GM19468 (cell line): ENCODE measurements at regions not wholly inside any gene's neighbourhood (a gene's known extent, or its start where the extent isn't known, plus 50 kb on each side); places are given as distances from the start of the nearest gene placed in this dataset.

Experiments used
- ATAC-seq: cut with Tn5 transposase; IDR thresholded peaks from one replicate; pipeline ENCODE4 v1.9.1; 2021; ENCODE audit warnings: mild to moderate bottlenecking, moderate library complexity, moderate number of reproducible peaks; ENCODE audit not compliant: unreplicated experiment; ENCODE audit errors: extremely low read depth

DNA sequence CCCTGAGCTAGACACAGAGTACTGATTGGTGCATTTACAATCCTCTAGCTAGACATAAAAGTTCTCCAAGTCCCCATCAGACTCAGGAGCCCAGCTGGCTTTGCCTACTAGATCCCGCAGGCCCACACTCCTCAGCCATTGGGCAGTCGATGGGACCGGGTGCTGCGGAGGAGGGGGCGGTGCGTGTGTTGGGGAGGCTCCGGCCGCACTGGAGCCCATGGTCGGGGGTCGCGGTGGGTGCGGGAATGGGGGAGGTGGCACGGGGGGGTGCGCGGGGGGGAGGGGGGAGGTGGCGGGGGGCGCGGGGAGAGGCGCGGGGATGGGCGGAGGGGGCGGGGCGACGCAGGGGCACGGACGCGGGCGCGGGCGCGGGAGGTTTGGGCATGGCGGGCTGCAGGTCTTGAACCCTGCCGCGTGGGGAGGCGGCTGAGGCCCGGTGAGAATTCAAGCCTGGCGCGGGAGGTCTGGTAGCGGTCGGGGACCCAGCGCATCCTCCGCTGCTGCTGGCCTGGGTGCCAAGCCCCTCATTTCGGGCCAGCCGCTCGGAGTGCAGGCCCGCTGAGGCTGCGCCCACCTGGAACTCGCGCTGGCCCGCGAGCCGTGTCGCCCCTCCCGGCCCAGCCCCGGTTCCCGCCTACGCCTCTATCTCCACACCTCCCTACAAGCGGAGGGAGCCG lies 674.1 kb downstream of the SLITRK5 start:
- ATAC-seq: no peak

DNA sequence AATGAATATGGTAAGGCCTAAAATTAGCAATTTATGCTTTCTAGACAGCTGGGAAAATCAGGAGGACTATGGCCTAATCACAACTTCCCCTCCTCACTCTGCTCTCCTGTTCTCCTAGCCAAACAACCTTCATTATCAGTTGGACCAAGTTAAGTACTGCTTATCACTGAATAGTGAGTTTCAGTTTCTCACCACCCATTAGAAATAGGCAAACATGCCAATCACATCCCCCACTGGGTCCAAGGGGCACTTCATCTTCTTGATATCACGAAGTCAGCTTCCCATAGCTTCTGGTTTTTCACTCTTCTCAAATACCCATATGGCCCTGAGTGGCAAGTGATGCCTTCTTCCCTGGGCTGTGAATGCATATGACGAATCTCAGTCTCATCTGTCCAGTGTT lies 689.6 kb downstream of the SLITRK5 start:
- ATAC-seq: no peak

DNA sequence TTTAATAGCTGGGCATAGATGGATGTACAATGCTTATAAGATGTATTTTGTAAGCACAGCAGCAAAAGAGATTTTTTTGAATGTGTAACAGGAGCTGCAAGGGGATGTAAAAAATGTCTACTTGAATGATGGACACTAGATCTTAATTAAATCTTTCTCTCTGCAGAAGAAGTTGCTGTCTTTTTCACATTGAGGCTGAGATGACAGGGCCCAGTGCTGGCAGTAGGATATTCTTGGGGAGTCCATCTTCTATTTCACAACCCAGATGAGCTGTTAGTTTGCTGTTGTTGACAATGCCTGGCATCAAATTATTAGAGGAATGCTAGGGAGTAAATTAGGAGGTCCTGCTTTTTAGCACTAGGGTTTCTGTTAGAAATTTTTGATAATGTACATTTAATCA lies 698.7 kb downstream of the SLITRK5 start:
- no peak for ATAC-seq

DNA sequence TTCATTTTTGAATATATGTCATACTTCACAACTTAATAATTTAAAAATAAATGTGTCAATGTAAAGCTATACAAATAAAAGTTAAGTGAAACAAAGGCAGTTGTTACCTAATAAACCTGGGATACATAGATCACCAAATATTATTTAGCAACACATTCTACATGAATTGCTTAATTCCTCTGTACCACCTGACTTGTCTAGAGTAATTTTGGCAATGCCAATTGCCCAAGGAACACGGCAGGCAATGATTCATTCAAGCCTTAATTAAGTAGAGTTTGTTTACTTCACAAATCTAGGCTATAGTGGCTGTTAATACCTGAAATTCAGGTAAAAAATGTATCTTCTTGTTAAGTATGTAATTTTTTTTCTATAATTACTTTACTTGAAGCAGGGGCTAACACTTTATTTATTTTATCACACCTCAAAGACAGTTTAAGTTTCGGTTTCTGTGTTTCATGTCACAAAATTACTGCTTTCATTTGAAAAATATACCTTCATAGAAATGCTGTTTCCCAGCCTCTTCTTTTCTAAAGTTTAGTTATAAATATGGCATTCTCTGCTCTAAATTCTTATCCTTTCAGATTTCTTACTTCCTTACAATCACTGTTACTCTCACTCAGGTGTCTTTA lies 705.7 kb downstream of the SLITRK5 start:
- ATAC-seq: no peak

DNA sequence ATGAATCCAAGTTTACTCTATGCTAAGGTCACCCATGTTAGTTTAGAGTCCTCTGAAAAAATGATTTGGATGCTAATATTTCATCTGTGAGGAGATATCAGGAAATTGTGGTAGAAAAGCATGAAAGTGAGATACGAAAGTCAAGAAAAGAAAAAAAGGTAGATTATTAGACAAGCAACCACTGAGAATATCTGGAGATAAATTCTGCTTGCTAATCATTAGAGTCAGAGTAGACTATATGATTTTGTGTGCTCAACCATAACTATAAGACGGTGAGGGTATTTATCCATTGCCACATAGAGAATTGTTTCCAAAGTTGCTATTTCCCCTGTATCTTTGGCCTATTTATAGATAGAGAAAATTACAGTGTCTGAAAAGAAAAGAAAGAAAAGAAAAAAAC lies 706.7 kb downstream of the SLITRK5 start:
- ATAC-seq: no peak

DNA sequence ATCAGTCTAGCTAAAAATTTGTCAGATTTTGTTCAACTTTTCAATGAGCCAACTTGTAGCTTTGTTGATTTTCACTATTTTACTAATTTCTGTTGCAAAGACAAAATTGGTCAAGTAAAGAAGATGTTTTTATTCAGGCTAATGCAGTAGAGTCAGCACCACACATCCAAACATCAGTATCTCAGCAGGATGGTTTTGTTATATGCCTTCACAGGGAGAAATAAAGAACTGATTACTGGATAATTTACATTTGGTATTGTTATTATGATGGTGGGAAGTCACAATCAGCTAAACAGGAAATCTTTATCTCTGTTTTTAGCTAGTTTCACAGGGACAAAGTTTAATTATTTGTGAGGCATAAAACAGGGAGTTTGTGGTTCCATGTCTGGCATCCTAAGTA lies 713.4 kb downstream of the SLITRK5 start:
- ATAC-seq: no peak

DNA sequence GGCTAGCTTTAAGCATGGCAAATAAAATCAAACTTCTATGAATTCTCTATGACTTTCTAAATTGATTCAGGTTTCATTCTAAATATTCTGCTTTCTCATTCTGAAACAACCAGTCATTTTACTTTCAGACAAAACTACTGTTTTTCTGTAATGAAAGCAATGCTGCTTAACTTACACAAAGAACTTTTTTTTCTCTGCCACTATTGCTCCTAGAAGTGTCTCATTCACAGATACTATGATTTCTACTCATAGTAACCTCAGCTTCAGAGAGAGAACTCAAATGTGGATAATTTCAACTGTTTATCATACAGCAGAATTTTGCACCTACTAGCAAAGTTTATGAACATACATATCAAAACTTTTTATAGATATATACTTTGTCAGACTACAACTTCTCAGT lies 724.6 kb downstream of the SLITRK5 start:
- ATAC-seq: no peak

DNA sequence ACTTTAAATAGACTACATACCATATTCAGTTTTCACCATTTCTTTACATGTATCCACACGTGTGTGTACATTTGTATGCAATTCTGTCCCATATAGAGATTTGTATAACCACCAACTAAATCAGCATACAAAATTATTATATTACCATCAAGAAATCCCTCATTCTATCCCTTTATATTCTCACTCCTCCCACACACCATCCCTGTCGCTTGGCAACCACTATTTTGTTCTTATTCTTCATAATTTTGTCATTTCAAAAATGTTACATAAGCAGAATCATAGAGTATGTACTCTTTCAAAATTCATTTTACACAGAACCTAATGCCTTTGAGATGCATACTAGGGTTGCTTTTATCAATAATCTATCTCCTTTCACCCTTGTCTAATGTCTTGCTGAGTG lies 740.5 kb downstream of the SLITRK5 start:
- ATAC-seq: no peak

DNA sequence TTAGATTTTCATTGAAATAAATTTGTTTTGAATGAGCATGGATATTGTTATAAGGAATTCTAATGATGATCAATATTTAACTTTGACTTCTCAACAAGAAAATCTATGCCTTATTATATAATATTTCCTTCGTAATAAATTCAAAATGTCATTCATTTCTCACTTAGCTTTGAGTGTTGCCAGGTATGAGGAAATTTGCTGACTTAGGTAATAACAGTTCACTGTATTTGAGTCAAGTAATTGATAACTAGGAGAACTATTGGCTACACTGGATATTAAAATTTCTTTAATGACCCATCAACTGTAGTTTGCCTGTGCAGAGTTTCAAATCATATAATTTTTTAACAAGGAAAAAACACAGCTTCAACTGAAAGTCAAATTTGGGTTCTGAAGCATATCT lies 746.6 kb downstream of the SLITRK5 start:
- no peak for ATAC-seq

DNA sequence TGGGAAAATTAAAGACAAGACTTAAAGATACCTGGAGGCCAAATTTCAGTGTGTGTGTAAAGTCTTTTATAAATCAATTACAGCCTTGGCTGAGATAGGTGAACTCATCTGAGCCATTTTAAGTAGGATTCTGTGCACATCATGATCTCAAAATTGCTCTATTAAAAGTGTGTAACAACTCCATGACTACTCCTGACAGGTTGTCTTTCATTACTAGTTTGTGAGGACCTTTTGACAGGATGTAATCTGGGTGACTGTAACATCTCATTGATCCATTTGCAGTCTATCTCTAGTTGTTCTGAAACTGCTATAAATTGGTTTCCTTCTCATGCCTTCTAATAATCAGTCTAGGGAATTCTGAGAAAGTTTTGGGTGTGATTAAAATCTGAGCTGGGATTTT lies 753.3 kb downstream of the SLITRK5 start:
- ATAC-seq: no peak

DNA sequence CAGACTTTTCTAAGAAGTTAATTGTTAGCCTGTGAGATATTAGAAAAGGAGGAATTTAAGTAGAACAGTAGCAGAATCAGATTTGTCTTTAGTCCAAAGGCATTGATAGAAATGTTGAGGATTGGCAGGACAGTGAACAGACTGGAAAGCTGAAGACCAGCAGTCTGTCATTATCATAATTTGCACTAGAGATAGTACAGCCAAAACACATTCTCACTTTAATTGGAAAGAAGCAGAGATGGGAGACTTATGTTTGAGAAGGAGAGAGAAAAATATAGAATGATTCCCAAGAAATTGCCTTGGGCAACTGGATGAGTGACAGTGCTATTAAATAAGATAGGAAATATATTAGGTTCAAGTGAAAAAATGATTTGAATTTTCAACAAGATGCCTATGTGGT lies 755.5 kb downstream of the SLITRK5 start:
- ATAC-seq: no peak

DNA sequence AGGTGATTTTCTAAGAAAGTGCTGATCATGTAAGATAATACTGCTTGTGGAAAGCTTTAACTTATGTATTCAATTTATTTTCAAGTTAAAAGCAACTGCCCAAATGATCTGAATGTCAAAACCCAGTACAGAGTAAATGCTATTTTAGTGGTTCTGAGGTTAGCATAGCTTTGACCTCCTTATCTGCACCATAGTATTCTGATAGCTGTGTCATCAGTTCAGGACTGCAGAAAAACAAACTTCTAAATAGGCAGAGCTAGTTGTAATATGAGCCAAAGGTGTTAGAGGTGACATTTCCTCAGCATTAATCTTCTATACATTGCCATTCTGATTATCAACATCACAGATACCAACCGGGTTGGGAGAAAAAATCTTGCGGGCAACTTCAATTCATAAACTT lies 758.7 kb downstream of the SLITRK5 start:
- ATAC-seq: no peak

DNA sequence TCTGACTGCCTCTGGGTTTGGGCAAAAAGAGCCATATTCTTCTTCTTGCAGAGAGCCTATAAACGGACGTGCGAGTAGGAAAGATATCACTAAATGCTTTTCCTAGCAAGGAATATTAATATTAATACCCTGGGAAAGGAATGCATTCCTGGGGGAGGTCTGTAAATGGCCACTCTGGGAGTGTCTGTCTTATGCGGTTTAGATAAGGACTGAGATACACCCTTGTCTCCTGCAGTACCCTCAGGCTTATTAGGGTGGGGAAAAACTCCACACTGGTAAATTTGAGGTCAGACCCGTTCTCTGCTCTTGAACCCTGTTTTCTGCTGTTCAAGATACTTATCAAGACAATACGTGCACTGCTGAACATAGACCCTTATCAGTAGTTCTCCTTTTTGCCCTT lies 763.8 kb downstream of the SLITRK5 start:
- no peak for ATAC-seq

DNA sequence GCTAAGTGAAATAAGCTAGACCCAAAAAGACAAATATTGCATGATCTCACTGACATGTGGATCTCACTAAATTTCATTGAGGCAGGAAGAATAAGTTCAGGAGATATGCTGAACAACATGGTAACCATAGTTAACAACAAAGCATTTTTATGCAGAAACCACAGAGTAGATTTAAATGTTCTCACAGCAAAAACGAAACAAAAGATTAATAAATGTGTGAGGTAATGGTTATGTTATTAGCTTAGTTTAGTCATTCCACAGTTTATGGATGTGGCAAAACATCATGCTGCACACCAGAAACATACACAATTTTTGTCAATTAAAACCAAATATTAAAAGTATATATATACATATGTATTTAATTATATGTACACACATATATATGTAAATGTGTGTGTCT lies 765.8 kb downstream of the SLITRK5 start:
- no peak for ATAC-seq

DNA sequence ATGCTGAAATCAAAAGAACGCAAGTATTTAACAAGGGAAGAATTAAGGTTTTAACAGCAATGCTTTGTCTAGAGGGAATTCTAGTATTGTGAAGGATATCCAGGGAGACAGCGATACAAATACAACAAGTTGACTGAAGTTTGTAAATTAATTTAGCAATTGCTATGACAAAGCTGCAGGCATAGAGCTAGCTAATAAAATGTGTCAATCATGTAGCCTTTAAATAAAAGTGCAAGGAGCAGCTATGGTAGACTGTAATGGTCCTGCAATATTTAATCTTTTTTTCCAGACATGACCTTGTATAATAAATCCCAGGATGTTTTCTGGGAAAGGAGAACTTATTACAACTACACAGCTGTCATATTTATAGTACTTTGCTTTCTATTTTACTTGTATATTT lies 779.3 kb downstream of the SLITRK5 start:
- no peak for ATAC-seq

DNA sequence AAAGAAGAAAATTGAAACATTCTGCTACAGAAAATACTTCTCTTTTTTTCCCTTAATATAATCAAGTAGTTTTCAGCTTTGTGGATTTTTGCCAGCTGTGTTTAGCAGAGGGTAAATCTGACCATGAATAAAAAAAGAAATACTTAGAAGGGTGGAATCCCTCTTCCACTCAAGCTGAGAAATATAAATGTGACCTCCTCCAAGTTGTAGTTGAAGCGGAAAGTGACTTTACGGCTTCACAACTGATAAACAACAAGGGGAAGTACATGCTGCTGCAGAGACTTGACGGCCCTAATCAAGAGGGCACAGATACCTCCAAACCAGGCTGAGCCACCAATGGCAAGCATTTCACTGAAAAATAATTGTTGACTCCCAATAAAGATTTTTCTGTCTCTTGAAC lies 785.0 kb downstream of the SLITRK5 start:
- no peak for ATAC-seq

DNA sequence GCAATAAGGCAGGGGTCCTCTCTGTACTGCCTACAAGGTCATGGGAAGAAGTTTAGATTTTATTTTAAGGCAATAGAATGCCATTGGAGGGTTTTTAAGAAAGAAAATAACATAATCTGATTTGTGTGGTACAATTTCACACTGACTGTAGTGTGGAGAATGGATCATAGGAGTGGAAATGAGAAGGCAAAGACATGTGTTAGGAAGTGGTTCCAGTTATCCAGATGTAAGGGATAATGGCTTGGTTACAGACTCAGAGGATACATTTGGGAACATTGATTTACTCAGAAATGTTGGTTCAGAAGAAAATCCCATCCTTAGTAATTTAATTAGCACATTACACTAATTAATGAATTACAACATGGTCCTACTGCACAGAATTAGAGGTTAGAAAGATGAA lies 788.2 kb downstream of the SLITRK5 start:
- ATAC-seq: no peak

DNA sequence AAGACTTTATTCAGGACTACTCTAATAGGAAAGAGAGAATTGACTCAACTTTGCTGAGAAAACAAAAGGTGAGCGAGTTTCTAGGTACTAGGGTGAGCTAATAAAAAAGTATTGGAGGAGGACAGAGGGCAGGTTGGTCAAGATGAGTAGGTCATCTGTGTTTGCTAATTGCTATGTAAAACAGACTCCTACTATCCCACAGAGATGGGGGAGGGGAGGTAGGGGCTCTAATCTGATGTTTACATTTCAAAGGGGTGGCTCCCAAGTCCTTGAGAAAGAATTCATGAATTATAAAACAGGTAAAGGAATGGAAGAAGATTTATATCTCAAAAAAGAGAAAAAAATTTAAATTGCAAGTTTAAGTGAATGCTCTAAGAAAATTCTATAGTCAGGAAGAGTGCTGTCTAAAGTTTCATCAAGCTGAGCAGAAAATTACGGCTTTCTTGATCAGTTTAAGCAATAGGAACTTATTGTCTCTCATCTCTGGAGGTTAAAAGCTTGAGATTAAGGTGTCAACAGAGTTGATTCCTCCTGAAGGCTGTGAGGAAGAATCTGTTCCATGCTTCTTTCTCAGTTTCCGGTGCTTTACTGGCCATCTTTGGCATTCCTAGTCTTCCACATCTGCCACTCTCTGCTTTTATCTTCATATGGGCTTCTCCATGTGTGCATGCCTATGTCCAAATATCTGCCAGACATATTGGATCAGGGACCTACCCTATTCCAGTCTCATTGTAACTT lies 790.3 kb downstream of the SLITRK5 start:
- ATAC-seq: no peak

DNA sequence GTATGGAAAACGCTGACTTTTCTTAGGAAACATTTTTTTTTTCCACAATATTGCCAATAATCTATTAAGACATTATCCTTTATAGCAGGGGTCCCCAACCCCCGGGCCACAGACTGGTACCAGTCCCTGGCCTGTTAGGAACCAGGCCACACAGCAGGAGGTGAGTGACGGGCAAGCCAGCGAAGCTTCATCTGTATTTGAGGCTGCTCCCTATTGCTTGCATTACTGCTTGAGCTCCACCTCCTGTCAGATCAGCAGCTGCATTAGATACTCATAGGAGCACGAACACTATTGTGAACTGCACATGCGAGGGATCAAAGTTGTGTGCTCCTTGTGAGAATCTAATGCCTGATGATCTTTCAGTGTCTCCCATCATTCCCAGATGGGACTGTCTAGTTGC lies 793.7 kb downstream of the SLITRK5 start:
- no peak for ATAC-seq

DNA sequence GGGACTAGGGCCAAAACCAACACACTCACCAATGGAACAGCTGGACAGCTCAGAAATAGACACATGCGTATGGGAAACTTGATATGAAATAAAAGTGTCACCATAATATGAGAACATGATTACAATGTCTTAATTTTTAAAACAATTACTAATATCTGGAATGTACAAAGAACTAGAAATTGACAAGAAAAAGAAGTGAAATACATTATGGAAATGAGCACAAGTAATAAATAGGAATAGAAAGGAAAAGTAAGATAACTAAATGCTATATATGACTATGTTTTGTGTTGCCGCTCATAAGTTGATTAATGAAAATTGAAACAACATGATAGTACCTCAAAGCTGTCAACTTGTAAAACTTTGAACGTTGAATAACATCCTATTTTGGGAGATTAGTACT lies 801.1 kb downstream of the SLITRK5 start:
- no peak for ATAC-seq

DNA sequence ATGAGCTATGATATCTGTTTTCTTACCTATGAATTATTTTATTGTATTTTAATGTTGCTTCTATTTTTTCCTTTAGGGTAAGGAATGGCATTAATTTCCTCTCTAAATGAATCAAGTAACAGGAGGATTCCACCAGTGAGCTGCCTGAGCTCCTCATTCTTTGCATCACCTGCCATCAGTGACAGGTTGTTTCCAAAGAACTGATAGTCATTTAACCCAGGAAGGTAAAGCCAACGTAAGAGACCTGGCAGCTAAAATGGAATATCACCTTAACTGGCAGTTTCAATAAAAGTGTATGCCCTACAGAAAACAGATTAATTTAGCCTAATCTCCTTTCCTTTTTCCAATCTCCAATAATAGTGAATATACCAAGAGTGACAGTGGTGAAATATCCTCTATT lies 812.0 kb downstream of the SLITRK5 start:
- ATAC-seq: no peak

DNA sequence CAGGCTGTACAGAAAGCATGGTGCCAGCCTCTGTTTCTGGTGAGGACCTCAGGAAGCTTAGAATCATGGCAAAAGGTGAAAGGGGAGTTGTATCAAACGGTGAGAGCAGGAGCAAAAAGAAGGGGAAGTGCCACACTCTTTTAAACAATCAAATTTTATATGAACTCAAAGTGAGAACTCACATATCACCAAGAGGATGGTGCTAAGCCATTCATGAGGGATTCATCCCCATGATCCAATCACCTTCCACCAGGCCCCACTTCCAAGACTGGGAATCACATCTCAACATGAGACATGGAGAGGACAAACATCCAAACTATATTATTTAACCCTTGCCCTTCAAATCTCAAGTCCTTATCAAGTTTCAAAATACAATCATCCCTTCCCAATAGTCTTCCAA lies 836.7 kb downstream of the SLITRK5 start:
- no peak for ATAC-seq
